HCT116 (cell line): ENCODE measurements at regions not wholly inside any gene's neighbourhood (a gene's known extent, or its start where the extent isn't known, plus 50 kb on each side); places are given as distances from the start of the nearest gene placed in this dataset.
A peak's percentile ranks its signal among the peaks of the same experiment; 100 is the strongest.

Experiments used
- ATAC-seq: fragments of 200-7000 bp; cut with Tn5 transposase; 2 replicates; pipeline ENCODE4 v1.9.1; 2020; ENCODE audit warnings: mild to moderate bottlenecking, moderate library complexity
- BruUV-seq: library from RNA; stranded (reverse); fragments of 400-500 nt; replicated peaks from 2 replicates; lab custom pipeline; 2021; lab: Mats Ljungman, UMichigan
- CTCF ChIA-PET: fragments of 300-600 bp; sonication (Branson Sonifier 250); formaldehyde crosslinking; loops from one replicate; lab custom pipeline; 2021; ENCODE audit warnings: antibody characterized with exemption; lab: Charles Lee
- POLR2A ChIA-PET: fragments of 300-600, 350-600 bp; sonication (Branson Sonifier 250); formaldehyde crosslinking; loops from one replicate; lab custom pipeline; 2021; ENCODE audit warnings: antibody characterized with exemption; lab: Charles Lee
- RAD21 ChIA-PET, 2 experiments: fragments of 300-600 bp; sonication (Branson Sonifier 250); formaldehyde crosslinking; loops; one replicate each; lab custom pipeline; 2023; ENCODE audit warnings: low total read pairs in 2 of 2; ENCODE audit not compliant: uncharacterized antibody in 2 of 2, unreplicated experiment in 2 of 2, low non-redundant PET in 1 of 2; lab: Charles Lee
- DNase-seq: peaks from one replicate; pipeline ENCODE4 v3.0.0-alpha.2; 2010; ENCODE audit warnings: low read depth, low spot score
- H2AFZ ChIP-seq: fragments of 200-600 bp; shearing (Covaris generic), sonication (generic); 2 replicates; pipeline ENCODE4 v1.6.1; 2017; ENCODE audit warnings: low read depth, mixed run types, mixed read lengths, antibody characterized with exemption, low read length; ENCODE audit not compliant: poor library complexity, severe bottlenecking
- H3K27ac ChIP-seq: 2 replicates; pipeline ENCODE4 v1.5.1; 2012; ENCODE audit warnings: low read depth, low read length
- H3K27me3 ChIP-seq: fragments of 200-600 bp; sonication (generic); 2 replicates; pipeline ENCODE4 v1.6.1; 2016; ENCODE audit warnings: mixed run types, low read length, mixed read lengths; ENCODE audit not compliant: insufficient read depth
- H3K36me3 ChIP-seq, 2 experiments: fragments of 200-500 bp in 1 of 2; fragments of 200-600 bp in 1 of 2; sonication (Bioruptor generic) in 1 of 2; sonication (generic) in 1 of 2; 2 replicates each; pipeline versions ENCODE4 v1.5.1 to v1.6.1; 2014 to 2016; ENCODE audit warnings: low read length in 2 of 2, inconsistent platforms in 1 of 2, mixed read lengths in 1 of 2, mixed run types in 1 of 2; ENCODE audit not compliant: insufficient read depth in 2 of 2, control insufficient read depth in 1 of 2
- H3K4me1 ChIP-seq, 2 experiments: fragments of 200-600 bp in 1 of 2; sonication (generic) in 1 of 2; 2 replicates each; pipeline versions ENCODE4 v1.5.1 to v1.6.1; 2012 to 2017; ENCODE audit warnings: low read length in 2 of 2, inconsistent platforms in 1 of 2, mild to moderate bottlenecking in 1 of 2, mixed read lengths in 1 of 2, mixed run types in 1 of 2, moderate library complexity in 1 of 2; ENCODE audit not compliant: insufficient read depth in 2 of 2, control insufficient read depth in 1 of 2
- H3K4me2 ChIP-seq: fragments of 200-600 bp; sonication (generic); 2 replicates; pipeline ENCODE4 v1.6.1; 2017; ENCODE audit warnings: mixed run types, low read length, mixed read lengths
- H3K4me3 ChIP-seq, 2 experiments: fragments of 200-600 bp in 1 of 2; sonication (generic) in 1 of 2; replicated peaks in 1 of 2; 2 replicates each; pipeline ENCODE4 v1.5.1; 2011 to 2016; ENCODE audit warnings: low read length in 2 of 2, control low read depth in 1 of 2, low read depth in 1 of 2, mild to moderate bottlenecking in 1 of 2, mixed read lengths in 1 of 2, mixed run types in 1 of 2
- H3K79me2 ChIP-seq: fragments of 200-600 bp; sonication (generic); 2 replicates; pipeline ENCODE4 v1.6.1; 2017; ENCODE audit warnings: mild to moderate bottlenecking, mixed run types, low read length, moderate library complexity, mixed read lengths; ENCODE audit not compliant: insufficient read depth
- H3K9ac ChIP-seq: fragments of 200-600 bp; sonication (generic); 2 replicates; pipeline ENCODE4 v1.6.1; 2016; ENCODE audit warnings: low read length, mixed read lengths
- H3K9me2 ChIP-seq: fragments of 200-600 bp; sonication (generic), shearing (Covaris generic); 2 replicates; pipeline ENCODE4 v1.6.1; 2017; ENCODE audit warnings: mixed run types, mild to moderate bottlenecking, moderate library complexity; ENCODE audit not compliant: insufficient read depth
- H3K9me3 ChIP-seq, 2 experiments: fragments of 200-500 bp in 1 of 2; fragments of 200-600 bp in 1 of 2; sonication (Bioruptor generic) in 1 of 2; sonication (generic) in 1 of 2; 2 replicates each; pipeline ENCODE4 v1.6.1; 2014 to 2017; ENCODE audit warnings: low read length in 2 of 2, mixed read lengths in 2 of 2, inconsistent platforms in 1 of 2, low read depth in 1 of 2, mild to moderate bottlenecking in 1 of 2, mixed run types in 1 of 2, moderate library complexity in 1 of 2; ENCODE audit not compliant: control insufficient read depth in 1 of 2, insufficient read depth in 1 of 2
- H4K20me1 ChIP-seq: fragments of 200-600 bp; sonication (generic), shearing (Covaris generic); 2 replicates; pipeline ENCODE4 v1.6.1; 2017; ENCODE audit warnings: mixed run types, mild to moderate bottlenecking, moderate library complexity; ENCODE audit not compliant: insufficient read depth
- ATF3 ChIP-seq: IDR thresholded peaks from 2 replicates; pipeline ENCODE4 v1.6.1; 2012
- CBX3 ChIP-seq: IDR thresholded peaks from 2 replicates; pipeline ENCODE4 v1.6.1; 2012; ENCODE audit warnings: low read depth
- CEBPB ChIP-seq: IDR thresholded peaks from 2 replicates; pipeline ENCODE4 v1.6.1; 2012; ENCODE audit warnings: low read depth
- EGR1 ChIP-seq: IDR thresholded peaks from 2 replicates; pipeline ENCODE4 v1.6.1; 2012; ENCODE audit warnings: low read depth
- ELF1 ChIP-seq: IDR thresholded peaks from 2 replicates; pipeline ENCODE4 v1.6.1; 2012; ENCODE audit warnings: low read depth, borderline replicate concordance
- EZH2 ChIP-seq: fragments of 200-600 bp; sonication (generic); IDR thresholded peaks from 2 replicates; pipeline ENCODE4 v1.6.1; 2017; ENCODE audit warnings: antibody characterized with exemption, mixed run types
- EZH2phosphoT487 ChIP-seq: fragments of 200-600 bp; IDR thresholded peaks from 2 replicates; pipeline ENCODE4 v1.6.1; 2018; ENCODE audit warnings: antibody characterized with exemption, borderline replicate concordance
- FOSL1 ChIP-seq: IDR thresholded peaks from 2 replicates; pipeline ENCODE4 v1.6.1; 2012; ENCODE audit warnings: low read depth
- JUND ChIP-seq: IDR thresholded peaks from 2 replicates; pipeline ENCODE4 v1.6.1; 2012
- POLR2AphosphoS5 ChIP-seq: IDR thresholded peaks from 2 replicates; pipeline ENCODE4 v1.6.1; 2011; ENCODE audit warnings: mild to moderate bottlenecking, low read depth, low read length, moderate library complexity
- RAD21 ChIP-seq: IDR thresholded peaks from 2 replicates; pipeline ENCODE4 v1.6.1; 2012; ENCODE audit warnings: low read depth, mild to moderate bottlenecking
- SIN3A ChIP-seq: IDR thresholded peaks from 2 replicates; pipeline ENCODE4 v1.6.1; 2012; ENCODE audit warnings: low read depth
- SP1 ChIP-seq: IDR thresholded peaks from 2 replicates; pipeline ENCODE4 v1.6.1; 2012; ENCODE audit warnings: low read depth
- SRF ChIP-seq: IDR thresholded peaks from 2 replicates; pipeline ENCODE4 v1.6.1; 2012; ENCODE audit warnings: low read depth
- TCF7L2 ChIP-seq: IDR thresholded peaks from 2 replicates; pipeline ENCODE4 v1.7.0; 2011; ENCODE audit warnings: borderline replicate concordance, inconsistent platforms; ENCODE audit not compliant: insufficient read depth, insufficient read length; ENCODE audit errors: extremely low read depth
- YY1 ChIP-seq: IDR thresholded peaks from 2 replicates; pipeline ENCODE4 v1.6.1; 2011; ENCODE audit warnings: low read length, low read depth, moderate library complexity, mild to moderate bottlenecking; ENCODE audit not compliant: insufficient replicate concordance; ENCODE audit errors: extremely low read depth
- ZFX ChIP-seq: fragments of 450-650 bp; IDR thresholded peaks from 2 replicates; pipeline ENCODE4 v1.6.1; 2017
- intact Hi-C: fragments of 100-400 bp; cut with micrococcal nuclease; formaldehyde crosslinking; loops from 2 replicates; pipeline ENCODE4 v1.10.0; 2022
- TF ChIP-seq, protein P1 (sequence below): IDR thresholded peaks from 2 replicates; pipeline ENCODE4 v1.6.1; 2012; ENCODE audit warnings: low read depth
- TF ChIP-seq, protein P2 (sequence below): IDR thresholded peaks from 2 replicates; pipeline ENCODE4 v1.6.1; 2011; ENCODE audit warnings: mild to moderate bottlenecking, low read length, moderate library complexity; ENCODE audit not compliant: insufficient replicate concordance; ENCODE audit errors: extremely low read depth
- TF ChIP-seq, protein P3 (sequence below): IDR thresholded peaks from 2 replicates; pipeline ENCODE4 v1.6.1; 2012

DNA sequence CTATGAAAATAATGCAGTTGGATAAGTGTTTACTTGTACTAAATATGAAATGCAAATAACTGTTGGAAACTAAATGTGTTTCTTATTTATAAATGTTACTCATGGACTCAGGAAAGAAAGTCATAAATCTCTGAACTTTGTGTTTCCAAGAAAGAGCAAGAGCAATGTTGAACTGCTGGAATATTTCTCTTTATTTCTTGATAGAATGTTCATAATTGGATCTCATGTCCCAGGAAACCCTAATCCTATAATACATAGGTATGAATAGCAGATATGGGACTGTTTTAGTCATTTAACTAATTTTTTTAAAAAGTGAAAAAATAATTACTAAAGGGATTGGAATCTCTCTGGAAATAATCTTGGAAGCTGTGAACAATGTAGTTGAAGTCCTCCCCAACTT lies 245.0 kb upstream of the ACTBL2 start:
- CTCF ChIA-PET: no interaction called here
- POLR2A ChIA-PET: no interaction called here

More for the DNA sequence above, 245.0 kb upstream of the ACTBL2 start:
- Histone ChIP-seq H3K79me2 (no peaks in the 10 kb centered on the region), H3K9me2 (no peaks in the 10 kb centered on the region), H3K9ac (no peak overlapping the region), H3K27me3 (no peaks in the 10 kb centered on the region)
- TF ChIP-seq EGR1 (no peak), ELF1 (no peak), CEBPB (no peak), RAD21 (no peak), ZFX (no peak), TCF7L2 (no peak), FOSL1 (no peak), SRF (no peak), CBX3 (no peak), JUND (no peak), SP1 (no peak), ATF3 (no peak), EZH2 (no peak), YY1 (no peak), EZH2phosphoT487 (no peak), POLR2AphosphoS5 (no peak), SIN3A (no peak)
- TF ChIP-seq, protein P1, sequence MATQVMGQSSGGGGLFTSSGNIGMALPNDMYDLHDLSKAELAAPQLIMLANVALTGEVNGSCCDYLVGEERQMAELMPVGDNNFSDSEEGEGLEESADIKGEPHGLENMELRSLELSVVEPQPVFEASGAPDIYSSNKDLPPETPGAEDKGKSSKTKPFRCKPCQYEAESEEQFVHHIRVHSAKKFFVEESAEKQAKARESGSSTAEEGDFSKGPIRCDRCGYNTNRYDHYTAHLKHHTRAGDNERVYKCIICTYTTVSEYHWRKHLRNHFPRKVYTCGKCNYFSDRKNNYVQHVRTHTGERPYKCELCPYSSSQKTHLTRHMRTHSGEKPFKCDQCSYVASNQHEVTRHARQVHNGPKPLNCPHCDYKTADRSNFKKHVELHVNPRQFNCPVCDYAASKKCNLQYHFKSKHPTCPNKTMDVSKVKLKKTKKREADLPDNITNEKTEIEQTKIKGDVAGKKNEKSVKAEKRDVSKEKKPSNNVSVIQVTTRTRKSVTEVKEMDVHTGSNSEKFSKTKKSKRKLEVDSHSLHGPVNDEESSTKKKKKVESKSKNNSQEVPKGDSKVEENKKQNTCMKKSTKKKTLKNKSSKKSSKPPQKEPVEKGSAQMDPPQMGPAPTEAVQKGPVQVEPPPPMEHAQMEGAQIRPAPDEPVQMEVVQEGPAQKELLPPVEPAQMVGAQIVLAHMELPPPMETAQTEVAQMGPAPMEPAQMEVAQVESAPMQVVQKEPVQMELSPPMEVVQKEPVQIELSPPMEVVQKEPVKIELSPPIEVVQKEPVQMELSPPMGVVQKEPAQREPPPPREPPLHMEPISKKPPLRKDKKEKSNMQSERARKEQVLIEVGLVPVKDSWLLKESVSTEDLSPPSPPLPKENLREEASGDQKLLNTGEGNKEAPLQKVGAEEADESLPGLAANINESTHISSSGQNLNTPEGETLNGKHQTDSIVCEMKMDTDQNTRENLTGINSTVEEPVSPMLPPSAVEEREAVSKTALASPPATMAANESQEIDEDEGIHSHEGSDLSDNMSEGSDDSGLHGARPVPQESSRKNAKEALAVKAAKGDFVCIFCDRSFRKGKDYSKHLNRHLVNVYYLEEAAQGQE: no peak
- TF ChIP-seq, protein P2, sequence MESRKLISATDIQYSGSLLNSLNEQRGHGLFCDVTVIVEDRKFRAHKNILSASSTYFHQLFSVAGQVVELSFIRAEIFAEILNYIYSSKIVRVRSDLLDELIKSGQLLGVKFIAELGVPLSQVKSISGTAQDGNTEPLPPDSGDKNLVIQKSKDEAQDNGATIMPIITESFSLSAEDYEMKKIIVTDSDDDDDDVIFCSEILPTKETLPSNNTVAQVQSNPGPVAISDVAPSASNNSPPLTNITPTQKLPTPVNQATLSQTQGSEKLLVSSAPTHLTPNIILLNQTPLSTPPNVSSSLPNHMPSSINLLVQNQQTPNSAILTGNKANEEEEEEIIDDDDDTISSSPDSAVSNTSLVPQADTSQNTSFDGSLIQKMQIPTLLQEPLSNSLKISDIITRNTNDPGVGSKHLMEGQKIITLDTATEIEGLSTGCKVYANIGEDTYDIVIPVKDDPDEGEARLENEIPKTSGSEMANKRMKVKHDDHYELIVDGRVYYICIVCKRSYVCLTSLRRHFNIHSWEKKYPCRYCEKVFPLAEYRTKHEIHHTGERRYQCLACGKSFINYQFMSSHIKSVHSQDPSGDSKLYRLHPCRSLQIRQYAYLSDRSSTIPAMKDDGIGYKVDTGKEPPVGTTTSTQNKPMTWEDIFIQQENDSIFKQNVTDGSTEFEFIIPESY: no peak
- TF ChIP-seq, protein P3, sequence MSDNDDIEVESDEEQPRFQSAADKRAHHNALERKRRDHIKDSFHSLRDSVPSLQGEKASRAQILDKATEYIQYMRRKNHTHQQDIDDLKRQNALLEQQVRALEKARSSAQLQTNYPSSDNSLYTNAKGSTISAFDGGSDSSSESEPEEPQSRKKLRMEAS: no peak
- TF ChIP-seq, all 23 proteins: peak for 0
- Histone ChIP-seq H2AFZ (peak overlapping the region; percentile 0), H4K20me1 (no peaks in the 10 kb centered on the region), H3K27ac (no peak overlapping the region), H3K4me3 (no peak overlapping the region), H3K36me3 (no peaks in the 10 kb centered on the region), H3K9me3 (no peaks in the 10 kb centered on the region), H3K4me2 (no peak overlapping the region), H3K4me1 (peaks cover 0 to 5% of the 10 kb centered on the region in 2 experiments; a peak in 1 of 4 replicates)
- intact Hi-C loops: no loop called here
- RAD21 ChIA-PET: no interaction called here
- DNase-seq: no peak
- no TSS peak for BruUV-seq
- no peak for ATAC-seq
